ENCODE measurements at regions not wholly inside any gene's neighbourhood (a gene's known extent, or its start where the extent isn't known, plus 50 kb on each side); places are given as distances from the start of the nearest gene placed in this dataset.

- Mint-ChIP-seq H3K9me3 (ENCODE audit: low read depth) (no peaks in the 10 kb centered on the region), H3K4me1 (ENCODE audit: low read depth) (no peaks in the 10 kb centered on the region), H3K27ac (no peak overlapping the region), H3K36me3 (ENCODE audit: insufficient read depth) (no peaks in the 10 kb centered on the region), H3K4me3 (ENCODE audit: low read depth) (no peak overlapping the region), H3K27me3 (peaks cover 3% of the 10 kb centered on the region)
- TF ChIP-seq CTCF (IDR thresholded peaks at IDR 0.05; ENCODE audit: unreplicated experiment), result no peak
- no peak for DNase-seq (ENCODE audit: low spot score, unreplicated experiment)
These were observed 284.1 kb downstream of the TRIB2 start for GRCh38 chr2:13000664-13001363.

- no peaks in the 10 kb centered on the region for H3K9me3 Mint-ChIP-seq (ENCODE audit: low read depth)
- no peaks in the 10 kb centered on the region for H3K4me1 Mint-ChIP-seq (ENCODE audit: low read depth)
- no peaks in the 10 kb centered on the region for H3K36me3 Mint-ChIP-seq (ENCODE audit: insufficient read depth)
- peaks cover 3% of the 10 kb centered on the region for H3K27me3 Mint-ChIP-seq
- no peak for DNase-seq (ENCODE audit: low spot score, unreplicated experiment)
- no peak overlapping the region for H3K27ac Mint-ChIP-seq
- TF ChIP-seq CTCF (IDR thresholded peaks at IDR 0.05; ENCODE audit: unreplicated experiment), result no peak
- H3K4me3 Mint-ChIP-seq (ENCODE audit: low read depth), result no peak overlapping the region
These were observed 284.7 kb downstream of the TRIB2 start for GRCh38 chr2:13001408-13001807.

- Mint-ChIP-seq H3K27ac (no peak overlapping the region), H3K36me3 (ENCODE audit: insufficient read depth) (no peaks in the 10 kb centered on the region), H3K27me3 (peaks cover 5% of the 10 kb centered on the region), H3K4me1 (ENCODE audit: low read depth) (peaks cover 2% of the 10 kb centered on the region), H3K4me3 (ENCODE audit: low read depth) (no peak overlapping the region), H3K9me3 (ENCODE audit: low read depth) (no peaks in the 10 kb centered on the region)
- no peak for TF ChIP-seq CTCF (IDR thresholded peaks at IDR 0.05; ENCODE audit: unreplicated experiment)
- DNase-seq (ENCODE audit: low spot score, unreplicated experiment), result no peak
These were observed 286.0 kb downstream of the TRIB2 start for GRCh38 chr2:13002536-13003331.

GRCh38 chr2:13003500-13003899, 286.8 kb downstream of the TRIB2 start:
- no peaks in the 10 kb centered on the region for H3K9me3 Mint-ChIP-seq (ENCODE audit: low read depth)
- H3K4me3 Mint-ChIP-seq (ENCODE audit: low read depth), result no peak overlapping the region
- TF ChIP-seq CTCF (IDR thresholded peaks at IDR 0.05; ENCODE audit: unreplicated experiment), result no peak
- H3K36me3 Mint-ChIP-seq (ENCODE audit: insufficient read depth), result no peaks in the 10 kb centered on the region
- no peak for DNase-seq (ENCODE audit: low spot score, unreplicated experiment)
- H3K27me3 Mint-ChIP-seq, result peaks cover 5% of the 10 kb centered on the region
- peaks cover 2% of the 10 kb centered on the region for H3K4me1 Mint-ChIP-seq (ENCODE audit: low read depth)
- no peak overlapping the region for H3K27ac Mint-ChIP-seq

- DNase-seq (ENCODE audit: low spot score, unreplicated experiment), result no peak
- Mint-ChIP-seq H3K27me3 (peaks cover 5% of the 10 kb centered on the region), H3K36me3 (ENCODE audit: insufficient read depth) (no peaks in the 10 kb centered on the region)
These were observed 288.3 kb downstream of the TRIB2 start for GRCh38 chr2:13005048-13005447.

More at GRCh38 chr2:13005048-13005447, 288.3 kb downstream of the TRIB2 start:
- H3K27ac Mint-ChIP-seq, result no peak overlapping the region
- TF ChIP-seq CTCF (IDR thresholded peaks at IDR 0.05; ENCODE audit: unreplicated experiment), result no peak
- no peak overlapping the region for H3K4me3 Mint-ChIP-seq (ENCODE audit: low read depth)
- H3K4me1 Mint-ChIP-seq (ENCODE audit: low read depth), result peaks cover 2% of the 10 kb centered on the region
- H3K9me3 Mint-ChIP-seq (ENCODE audit: low read depth), result no peaks in the 10 kb centered on the region
